ENCODE measurements at regions not wholly inside any gene's neighbourhood (a gene's known extent, or its start where the extent isn't known, plus 50 kb on each side); places are given as distances from the start of the nearest gene placed in this dataset.

GRCh38 chr6:44660561-44661220 is 273.2 kb downstream of the CDC5L start:
- DNase-seq (ENCODE audit: low spot score), result no peak

- peak; percentile 60 for DNase-seq (ENCODE audit: low spot score)
These were observed 273.9 kb downstream of the CDC5L start for GRCh38 chr6:44661221-44662008.

- no peak for DNase-seq (ENCODE audit: low spot score)
These were observed 275.1 kb downstream of the CDC5L start for GRCh38 chr6:44662461-44663121.

GRCh38 chr6:44663860-44664634 is 276.5 kb downstream of the CDC5L start:
- no peak for DNase-seq (ENCODE audit: low spot score)

GRCh38 chr6:44664716-44665115 is 277.2 kb downstream of the CDC5L start:
- DNase-seq (ENCODE audit: low spot score), result peak; percentile 84

- no peak for DNase-seq (ENCODE audit: low spot score)
These were observed 277.6 kb downstream of the CDC5L start for GRCh38 chr6:44665143-44665542.

GRCh38 chr6:44665683-44666082 is 278.2 kb downstream of the CDC5L start:
- no peak for DNase-seq (ENCODE audit: low spot score)

- no peak for DNase-seq (ENCODE audit: low spot score)
These were observed 278.8 kb downstream of the CDC5L start for GRCh38 chr6:44666324-44666723.

GRCh38 chr6:44667226-44667625 is 279.7 kb downstream of the CDC5L start:
- DNase-seq (ENCODE audit: low spot score), result peak; percentile 72

GRCh38 chr6:44667668-44668390 is 280.3 kb downstream of the CDC5L start:
- DNase-seq (ENCODE audit: low spot score), result no peak

GRCh38 chr6:44668391-44668930 is 281.0 kb downstream of the CDC5L start:
- DNase-seq (ENCODE audit: low spot score), result no peak

GRCh38 chr6:44668976-44669934 is 281.7 kb downstream of the CDC5L start:
- DNase-seq (ENCODE audit: low spot score), result no peak

- DNase-seq (ENCODE audit: low spot score), result no peak
These were observed 282.6 kb downstream of the CDC5L start for GRCh38 chr6:44670146-44670545.

- no peak for DNase-seq (ENCODE audit: low spot score)
These were observed 283.8 kb downstream of the CDC5L start for GRCh38 chr6:44671333-44671732.

GRCh38 chr6:44672086-44672485 is 284.6 kb downstream of the CDC5L start:
- no peak for DNase-seq (ENCODE audit: low spot score)

- DNase-seq (ENCODE audit: low spot score), result no peak
These were observed 285.3 kb downstream of the CDC5L start for GRCh38 chr6:44672841-44673240.

GRCh38 chr6:44674226-44675155 is 287.0 kb downstream of the CDC5L start:
- DNase-seq (ENCODE audit: low spot score), result no peak

GRCh38 chr6:44675449-44675848 is 287.9 kb downstream of the CDC5L start:
- DNase-seq (ENCODE audit: low spot score), result no peak

Measured in umbilical cord (tissue), 1 donor.